ENCODE measurements at regions not wholly inside any gene's neighbourhood (a gene's known extent, or its start where the extent isn't known, plus 50 kb on each side); places are given as distances from the start of the nearest gene placed in this dataset.
"Not testable (repeated sequence)": the region's sequence is repeated elsewhere in the genome, so short reads cannot be mapped to it uniquely, and the experiment has no call there.

DNA sequence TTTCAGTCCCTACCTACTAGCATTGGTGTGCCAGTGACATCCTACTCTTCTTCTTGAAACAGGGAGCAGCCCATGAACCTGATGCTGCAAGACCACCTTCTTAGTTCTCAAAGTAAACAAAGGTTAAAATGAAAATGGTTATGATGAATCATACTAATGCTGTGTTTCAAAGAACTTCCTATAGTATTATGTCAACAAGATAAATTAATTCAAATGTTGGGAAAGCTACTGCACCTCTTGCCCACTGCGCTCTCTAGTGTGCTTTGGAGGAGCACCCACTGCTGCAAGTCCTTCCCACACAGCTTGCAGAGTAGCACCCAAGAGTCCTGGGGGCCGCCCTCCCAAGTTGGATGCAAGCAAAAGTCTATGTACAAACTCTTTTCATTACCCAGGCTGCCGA, 81.1 kb downstream of the CD200R1L start:
- DNase-seq (ENCODE audit: extremely low read depth, low read depth, low spot score), result no peak

DNA sequence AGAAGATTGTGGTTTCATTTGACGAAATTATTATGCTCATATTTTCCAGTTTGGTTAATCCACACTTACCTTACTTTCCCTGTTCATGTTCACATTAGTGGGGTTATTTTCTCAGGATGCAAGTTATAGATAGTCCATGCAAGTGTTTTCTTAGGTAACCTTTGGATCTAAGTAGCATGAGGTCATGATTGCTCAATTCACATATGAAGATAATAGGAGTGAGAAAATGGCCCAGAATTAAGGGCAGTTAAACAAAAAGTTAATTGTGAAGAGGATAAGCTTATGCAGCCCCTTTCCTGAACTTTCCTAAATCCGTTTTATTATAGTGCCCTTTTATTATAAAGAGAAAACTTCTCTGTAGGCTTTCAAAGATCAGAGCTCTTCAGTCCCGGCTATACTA, 83.4 kb downstream of the CD200R1L start:
- DNase-seq (ENCODE audit: extremely low read depth, low read depth, low spot score), result no peak

DNA sequence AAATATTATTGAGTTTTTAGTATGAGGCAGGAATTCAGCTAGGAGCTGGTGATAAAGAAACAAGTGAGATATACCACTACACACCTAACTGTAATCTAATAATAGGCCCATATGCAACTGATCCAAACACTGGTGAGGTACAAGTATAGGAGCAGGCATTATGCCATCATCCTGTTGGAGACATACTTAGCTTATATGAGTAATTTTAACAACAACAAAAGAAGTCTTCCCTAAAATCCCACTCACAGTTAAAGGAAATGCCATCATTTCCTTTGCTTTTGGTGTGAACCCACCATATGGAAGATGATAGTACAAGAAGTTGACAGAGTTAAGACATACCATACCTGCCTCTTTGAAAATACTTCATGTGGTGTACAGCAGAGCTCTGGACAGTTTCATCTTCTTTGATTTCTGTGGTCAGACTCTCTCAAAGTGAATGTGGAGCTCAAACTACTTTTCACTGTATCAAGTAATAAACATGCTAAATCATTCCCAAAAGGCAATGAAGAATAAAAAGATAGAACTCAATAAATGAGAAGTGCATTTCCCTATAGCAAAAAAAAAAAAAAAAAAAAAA, 85.5 kb downstream of the CD200R1L start:
- no peak for DNase-seq (ENCODE audit: extremely low read depth, low read depth, low spot score)

DNA sequence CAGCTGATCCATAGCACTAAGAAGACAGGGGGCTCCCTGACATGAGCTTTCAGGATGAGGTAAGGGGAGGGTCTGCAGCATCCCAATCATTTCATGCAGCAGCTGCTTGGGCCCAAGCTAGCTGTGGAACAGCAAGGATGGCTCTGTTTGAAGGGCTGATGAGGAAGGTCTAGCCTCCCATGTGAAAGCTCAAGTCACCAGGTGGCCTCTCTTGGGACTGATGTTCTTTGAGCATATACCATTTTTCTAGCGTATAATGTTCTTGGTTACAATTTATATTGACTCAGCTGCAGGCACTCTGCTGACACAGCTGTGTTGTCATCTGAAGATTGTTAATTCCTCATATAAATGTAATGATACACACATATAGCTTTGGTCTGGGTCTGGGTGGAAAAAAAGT, 87.0 kb downstream of the CD200R1L start:
- no peak for DNase-seq (ENCODE audit: extremely low read depth, low read depth, low spot score)

DNA sequence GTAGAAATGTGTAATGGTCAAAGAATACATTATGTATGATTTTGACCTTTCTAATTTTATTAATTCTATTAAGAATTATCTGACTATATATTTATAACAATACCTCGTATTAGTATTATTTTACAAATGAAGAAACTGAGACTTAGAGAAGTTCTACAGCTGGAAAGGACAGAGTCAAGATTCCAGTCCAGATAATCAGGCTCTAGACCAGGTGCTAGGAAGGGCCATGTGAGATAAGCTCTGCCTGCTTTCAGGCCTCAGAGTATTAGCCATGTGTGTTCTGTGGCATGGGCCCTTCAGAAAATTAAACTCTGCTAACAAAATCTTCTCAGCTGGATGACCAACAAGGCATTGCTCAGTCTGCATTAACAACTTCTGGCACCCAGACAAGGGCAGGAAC, 87.5 kb downstream of the CD200R1L start:
- DNase-seq (ENCODE audit: extremely low read depth, low read depth, low spot score), result no peak

DNA sequence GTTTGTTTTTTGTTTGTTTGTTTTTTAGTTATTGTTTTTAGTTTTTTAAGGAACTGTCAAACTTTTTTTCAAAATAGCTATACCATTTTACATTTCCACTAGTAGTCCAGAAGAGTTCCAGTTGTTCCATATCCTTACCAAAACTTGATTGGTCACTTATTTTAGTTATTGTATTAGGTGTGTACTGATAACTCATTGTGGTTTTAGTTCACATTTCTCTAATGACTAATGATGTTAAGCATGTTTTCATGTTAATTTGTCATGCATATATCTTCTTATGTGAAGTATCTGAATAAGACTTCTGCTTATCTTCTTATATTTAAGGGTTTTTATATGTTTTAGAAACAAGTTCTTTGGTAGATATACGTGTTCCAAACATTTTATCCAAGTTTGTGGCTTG, 89.5 kb downstream of the CD200R1L start:
- DNase-seq (ENCODE audit: extremely low read depth, low read depth, low spot score), result no peak

DNA sequence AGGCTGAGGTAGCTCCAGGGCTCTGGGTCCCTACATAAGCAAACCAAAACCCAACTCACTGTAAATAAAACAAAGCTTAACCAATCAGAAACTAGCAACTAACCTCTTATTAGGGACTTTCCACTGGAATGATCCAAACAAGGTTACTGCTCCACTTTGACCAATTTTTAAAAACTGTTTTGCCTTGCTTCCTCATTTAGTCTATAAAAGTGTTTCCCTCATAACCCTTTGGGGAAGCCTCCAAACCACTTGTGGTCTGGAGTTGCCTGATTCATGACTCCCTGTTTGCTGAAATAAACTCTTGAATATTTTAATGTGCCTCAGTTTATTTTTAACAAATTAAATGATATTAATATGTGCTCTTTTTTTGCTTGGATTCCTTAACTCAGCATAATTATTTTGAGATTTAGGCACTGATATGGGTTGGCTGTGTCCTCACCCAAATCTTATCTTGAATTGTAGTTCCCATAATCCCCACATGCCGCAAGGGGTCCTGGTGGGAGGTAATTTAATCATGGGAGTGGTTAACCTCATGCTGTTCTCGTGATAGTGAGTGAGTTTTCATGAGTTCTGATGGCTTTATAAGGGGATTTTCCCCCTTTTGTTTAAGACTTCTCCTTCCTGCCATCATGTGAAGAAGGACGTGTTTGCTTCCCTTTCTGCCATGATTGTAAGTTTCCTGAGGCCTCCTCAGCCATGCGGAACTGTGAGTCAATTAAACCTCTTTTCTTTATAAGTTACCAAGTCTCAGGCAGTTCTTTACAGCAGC, 90.6 kb downstream of the CD200R1L start:
- no peak for DNase-seq (ENCODE audit: extremely low read depth, low read depth, low spot score)

DNA sequence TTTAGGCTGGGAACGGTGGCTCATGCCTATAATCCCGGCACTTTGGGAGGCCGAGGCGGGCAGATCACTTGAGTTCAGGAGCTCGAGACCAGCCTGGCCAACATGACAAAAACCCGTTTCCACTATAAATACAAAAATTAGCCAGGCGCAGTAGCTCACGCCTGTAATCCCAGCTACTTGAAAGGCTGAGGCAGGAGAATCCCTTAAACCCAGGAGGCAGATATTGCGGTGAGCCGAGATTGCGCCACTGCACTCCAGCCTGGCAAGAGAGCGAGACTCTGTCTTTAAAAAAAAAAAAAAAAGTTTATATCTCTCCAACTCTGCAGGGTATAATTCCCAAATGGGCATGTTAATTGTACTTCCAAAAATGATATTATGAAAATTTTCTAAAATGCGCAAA, 91.6 kb downstream of the CD200R1L start:
- DNase-seq (ENCODE audit: extremely low read depth, low read depth, low spot score), result not testable (repeated sequence)

DNA sequence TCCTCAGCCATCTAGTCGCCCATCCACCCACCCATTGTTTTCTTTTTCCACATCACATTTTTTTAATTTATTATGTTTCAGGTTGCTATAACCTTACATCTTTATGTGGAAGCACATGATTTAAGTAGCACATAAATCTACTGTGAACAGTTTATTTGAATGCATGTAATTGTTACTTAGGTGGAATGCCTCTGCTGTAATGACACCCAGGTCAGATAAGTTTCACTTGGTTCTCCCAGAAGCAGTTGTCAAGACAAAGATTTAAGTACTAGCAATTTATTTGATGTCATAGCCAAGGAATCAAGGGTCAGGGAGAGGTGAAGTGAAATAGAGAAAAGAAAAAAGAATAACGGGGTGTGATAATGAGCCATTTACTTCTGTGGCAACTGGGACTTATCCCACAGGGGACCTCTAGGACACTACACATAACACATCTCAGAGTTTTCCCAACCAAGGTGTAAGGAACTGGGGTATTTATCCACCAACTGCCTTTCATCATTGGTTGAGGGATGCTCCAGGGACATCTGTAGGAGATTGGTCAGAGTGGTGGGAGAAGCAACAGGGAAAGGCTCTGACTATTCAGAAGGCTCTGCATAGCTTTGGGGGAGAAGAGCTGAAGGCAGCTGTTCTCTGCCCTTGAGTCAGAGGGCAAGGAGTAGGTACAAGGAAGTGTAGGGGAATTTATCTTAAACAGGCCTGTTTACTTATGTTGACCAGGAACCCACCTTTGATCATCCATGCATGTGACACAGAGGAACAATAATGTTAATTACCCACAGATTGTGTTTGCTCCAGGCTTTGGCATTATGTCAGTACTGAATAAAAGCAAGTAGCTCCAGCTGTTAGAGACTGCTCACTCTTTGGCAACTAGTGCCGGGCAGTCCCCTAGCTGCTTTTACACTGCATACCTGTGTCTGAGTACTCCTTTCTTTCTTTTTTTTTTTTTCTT, 94.8 kb downstream of the CD200R1L start:
- DNase-seq (ENCODE audit: extremely low read depth, low read depth, low spot score), result no peak

DNA sequence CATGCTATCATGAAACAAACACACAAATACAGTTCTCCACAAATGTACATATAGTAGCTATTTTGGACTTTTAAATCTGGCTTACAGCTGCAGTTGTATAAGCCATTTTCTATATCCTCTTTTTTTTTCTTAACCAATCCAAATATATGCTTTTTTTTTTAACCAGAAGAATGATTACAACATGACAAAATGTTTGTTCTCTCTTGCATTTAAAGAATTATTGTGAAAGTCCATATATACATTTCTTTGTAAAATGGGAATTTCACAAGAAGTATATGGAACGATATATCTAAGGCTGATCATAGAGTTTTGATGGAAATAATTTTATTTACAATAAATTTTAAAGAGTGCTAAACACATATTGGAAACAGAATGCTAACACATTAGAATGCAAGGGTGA, 95.6 kb downstream of the CD200R1L start:
- DNase-seq (ENCODE audit: extremely low read depth, low read depth, low spot score), result no peak

DNA sequence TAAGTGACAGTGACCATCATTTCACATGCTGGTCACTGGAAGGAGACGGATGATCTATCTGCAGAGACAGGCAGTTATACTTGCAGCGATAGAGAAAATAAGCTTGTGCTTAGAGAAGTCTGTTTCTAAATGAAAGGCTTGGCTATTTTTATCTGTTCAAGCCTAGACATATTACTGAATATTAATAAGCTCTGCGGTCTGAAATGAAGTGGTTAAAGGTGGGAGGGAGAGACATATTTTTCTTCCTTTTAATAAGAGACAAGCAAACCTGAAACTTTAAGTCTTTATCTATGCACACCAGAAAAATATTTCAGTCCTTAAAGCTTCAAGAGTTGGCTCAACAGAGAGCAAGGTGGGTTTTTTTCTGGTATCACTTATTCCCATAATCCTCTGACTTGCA, 99.0 kb downstream of the CD200R1L start:
- no peak for DNase-seq (ENCODE audit: extremely low read depth, low read depth, low spot score)

DNA sequence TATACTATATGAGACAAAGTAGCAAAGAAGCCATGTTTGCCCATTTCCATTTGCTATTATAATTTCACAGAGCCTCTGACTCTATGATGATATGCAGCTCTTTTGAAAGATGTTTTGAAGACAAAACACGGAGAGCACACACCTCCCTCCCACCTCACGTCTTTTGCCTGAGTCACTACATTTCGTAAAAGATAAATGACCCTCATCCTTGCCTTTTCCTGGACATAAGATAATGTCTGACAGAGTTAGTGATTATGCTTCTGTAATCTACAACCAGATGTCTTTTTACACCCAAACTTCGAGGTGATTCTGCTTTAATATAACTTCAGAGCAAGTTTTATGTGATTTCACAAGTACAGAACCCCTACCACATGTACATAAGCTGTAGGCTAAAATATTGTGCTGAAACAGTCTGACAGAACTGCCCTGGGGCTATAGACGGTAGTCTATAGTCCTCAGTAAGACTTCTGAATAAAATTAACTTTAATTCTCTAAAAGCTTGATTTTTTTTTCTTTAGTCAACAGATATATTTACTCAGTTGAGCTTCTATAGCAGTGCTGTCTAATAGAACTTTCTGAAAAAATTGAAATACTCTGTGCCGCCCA, 99.9 kb downstream of the CD200R1L start:
- DNase-seq (ENCODE audit: extremely low read depth, low read depth, low spot score), result no peak

DNA sequence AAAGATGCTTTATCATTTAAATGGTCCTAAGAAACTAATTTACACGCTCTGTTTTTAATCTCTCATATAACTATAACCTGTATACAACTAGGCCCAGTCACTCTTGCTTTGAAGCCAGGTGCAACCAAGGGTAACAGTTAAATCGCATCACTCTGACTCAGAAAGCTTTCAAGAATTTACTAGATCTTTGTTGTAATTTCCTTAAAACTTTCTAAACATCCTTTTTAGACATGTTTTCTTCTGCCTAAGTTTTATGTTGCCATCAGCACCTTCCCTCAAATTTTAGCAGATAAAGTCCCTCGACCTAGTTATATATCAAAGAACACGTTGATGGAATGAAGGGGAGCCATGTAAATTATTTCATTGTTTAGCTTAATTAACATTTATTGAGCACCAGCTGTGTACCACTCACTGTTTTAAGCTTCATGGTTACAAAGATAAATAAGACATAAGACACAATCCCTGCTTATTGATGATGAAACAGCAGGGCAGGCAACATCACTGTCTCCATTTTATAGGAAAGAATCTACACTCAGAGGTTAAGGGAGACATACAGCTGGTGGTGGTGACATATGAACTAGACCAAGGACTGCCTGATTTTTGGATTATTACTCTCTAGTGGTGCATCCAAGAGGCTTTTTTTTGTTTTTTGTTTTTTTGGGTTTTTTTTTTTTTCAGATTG, 101.0 kb downstream of the CD200R1L start:
- DNase-seq (ENCODE audit: extremely low read depth, low read depth, low spot score), result no peak

DNA sequence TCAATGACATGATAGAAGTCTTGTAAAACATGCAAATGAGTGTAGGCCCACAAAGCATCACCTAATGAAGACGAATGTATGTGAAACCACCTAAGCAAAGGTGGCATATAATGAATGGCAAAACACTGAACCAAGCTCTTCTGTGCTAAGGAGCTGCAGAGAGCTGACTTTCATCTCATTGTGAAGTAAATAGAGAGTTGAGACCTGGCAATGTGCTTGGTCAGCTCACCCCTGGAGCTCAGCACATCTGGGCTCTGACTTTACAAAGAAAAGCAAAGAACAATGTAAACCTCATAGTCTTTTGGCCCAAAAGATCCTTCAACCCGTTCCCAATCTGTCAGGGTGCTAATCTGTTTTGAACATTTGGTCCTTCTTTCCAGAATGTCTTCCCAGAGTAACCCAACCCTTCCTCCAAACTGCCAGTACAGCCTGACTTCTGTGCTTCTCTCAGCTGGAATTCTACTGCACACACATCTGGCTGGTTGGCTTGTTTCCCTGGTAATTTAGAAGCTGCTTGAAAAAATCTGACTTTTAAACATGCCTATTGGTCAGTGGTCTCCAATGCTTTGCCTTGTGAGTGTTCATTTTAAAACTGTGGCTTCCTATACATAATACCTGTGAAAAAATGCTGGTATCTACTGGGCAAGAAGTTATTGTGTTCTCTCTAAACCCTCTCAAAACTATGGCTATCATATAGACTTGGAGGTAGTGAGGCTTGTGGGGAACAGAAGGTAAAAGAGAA, 101.7 kb downstream of the CD200R1L start:
- no peak for DNase-seq (ENCODE audit: extremely low read depth, low read depth, low spot score)

DNA sequence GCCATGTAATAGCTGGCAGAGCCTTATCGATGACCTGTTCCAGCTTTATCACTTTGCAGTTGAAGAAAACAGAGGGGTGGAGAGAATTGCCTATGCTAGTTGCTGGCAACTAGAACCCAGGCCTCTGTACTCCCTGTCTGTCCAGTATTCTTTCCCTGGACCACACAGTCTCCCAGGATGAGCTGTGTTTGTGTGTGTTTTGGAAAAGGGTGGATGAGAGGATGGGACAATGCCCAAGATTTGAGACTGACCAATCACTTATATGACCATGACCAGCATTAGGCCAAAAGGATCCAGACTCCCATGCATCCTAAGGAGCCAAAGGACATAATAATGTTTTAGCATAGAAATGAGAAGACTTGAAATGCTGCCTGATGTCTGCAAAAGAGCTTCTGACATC, 102.6 kb downstream of the CD200R1L start:
- no peak for DNase-seq (ENCODE audit: extremely low read depth, low read depth, low spot score)

DNA sequence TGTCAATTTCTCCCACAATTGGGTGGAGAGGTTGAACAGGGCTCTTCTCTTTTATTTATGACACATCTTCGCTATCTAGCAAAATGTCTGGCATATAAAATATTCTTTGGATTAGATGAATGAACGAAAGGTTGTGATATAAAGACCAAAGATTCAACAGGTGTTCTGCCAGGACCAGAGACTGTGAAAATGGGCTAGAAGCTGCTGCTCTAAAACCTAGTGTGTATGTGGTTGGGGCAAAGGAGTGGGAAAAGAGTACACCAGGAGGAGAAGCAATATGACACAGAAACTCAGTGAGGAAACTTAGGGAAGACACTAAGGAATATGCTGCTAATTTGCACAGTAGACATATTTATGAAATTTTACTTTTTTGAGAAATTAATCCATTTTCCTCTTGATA, 102.0 kb upstream of the CCDC80 start:
- DNase-seq (ENCODE audit: extremely low read depth, low read depth, low spot score), result no peak

DNA sequence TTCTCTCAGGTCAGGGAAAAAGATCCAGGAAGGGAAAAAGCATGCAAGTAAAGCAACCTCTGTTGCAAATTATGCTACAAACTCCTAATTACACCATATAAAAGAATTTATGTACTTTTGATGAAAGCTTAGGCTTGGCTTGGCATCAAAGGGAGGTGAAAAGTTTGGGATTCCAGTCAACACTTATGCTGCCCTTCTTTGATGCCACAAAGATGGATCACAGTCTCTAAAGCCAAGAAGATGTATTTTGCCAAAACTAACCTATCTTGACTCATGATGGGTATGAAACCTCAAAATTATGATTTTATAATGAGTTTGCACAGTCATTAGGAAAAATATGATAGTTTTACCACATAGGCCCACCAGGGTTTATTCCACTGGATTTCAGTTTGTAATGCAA, 101.0 kb upstream of the CCDC80 start:
- no peak for DNase-seq (ENCODE audit: extremely low read depth, low read depth, low spot score)

DNA sequence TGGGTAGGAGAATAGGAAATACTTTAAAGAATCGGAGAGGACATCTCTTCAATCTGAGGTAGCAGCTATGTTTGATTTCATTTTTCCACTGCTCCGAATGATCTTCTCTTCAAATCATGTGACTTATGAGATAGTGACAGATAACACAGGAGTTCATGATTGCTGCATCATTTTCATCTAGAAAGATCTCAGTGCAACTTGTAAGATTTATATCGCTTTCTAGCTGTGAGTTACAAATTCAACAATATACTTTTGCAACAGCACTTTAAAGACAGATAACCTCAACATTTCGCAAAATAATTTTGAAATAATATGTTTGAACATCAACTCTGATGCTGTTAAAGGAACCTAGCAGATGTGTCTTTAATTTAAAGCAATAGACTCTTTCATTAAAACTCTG, 99.9 kb upstream of the CCDC80 start:
- DNase-seq (ENCODE audit: extremely low read depth, low read depth, low spot score), result no peak

DNA sequence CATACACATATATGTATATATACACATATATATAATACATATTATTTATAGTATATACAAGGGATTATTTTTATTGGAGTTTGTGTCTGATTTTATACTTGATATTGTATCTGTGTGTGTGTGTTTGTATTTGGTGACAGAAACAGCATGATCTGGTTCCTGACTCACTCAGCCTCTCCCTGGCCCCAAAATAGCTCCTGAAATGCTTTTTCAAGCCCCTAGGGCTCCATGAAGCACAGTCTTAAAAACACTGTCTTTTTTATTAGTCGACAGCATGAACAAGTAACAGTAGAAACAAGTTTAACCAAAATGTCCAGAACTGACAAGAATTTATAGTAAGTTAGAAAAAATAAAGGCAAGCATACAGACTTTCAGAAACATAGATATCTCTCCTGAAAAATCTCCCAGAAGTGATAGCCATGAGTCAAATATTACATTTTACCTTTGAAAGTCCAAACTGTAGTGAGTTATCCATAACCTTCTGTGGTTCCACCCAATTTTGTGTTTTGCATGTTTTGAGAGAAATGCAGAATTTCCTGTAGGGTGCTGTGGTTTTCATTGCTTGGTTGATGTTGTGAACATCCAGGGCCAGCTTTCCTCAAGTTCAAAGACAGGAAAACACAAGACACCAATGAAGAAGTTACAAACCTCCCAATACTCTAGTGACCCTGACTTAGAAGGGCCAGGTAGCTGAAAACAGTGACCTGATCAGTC, 98.5 kb upstream of the CCDC80 start:
- no peak for DNase-seq (ENCODE audit: extremely low read depth, low read depth, low spot score)
